ENCODE measurements at regions not wholly inside any gene's neighbourhood (a gene's known extent, or its start where the extent isn't known, plus 50 kb on each side); places are given as distances from the start of the nearest gene placed in this dataset.

DNA sequence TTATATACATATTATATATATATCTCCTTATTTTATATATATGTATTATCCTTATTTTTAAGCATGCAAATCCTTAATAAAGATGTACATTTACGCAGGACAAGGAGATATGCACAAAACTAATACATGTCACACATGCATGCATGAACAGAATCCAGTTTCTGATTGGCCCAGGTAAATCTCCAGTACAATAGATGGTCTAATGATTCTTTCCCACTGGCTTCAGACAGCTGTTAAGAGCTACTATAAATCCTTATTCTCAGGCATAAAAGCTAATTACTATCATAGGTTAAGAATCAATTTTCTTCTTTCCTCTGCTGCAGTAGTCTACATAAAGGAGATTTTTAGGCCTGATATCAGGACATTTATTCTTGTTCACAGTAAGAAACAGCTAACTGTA, 689.8 kb downstream of the KCTD8 start:
- Histone ChIP-seq H3K27ac (ENCODE audit: control insufficient read depth, insufficient read depth) (no peak overlapping the region), H2AFZ (ENCODE audit: control insufficient read depth, low read depth, low read length) (no peak overlapping the region), H3K9me3 (replicated peaks; ENCODE audit: control insufficient read depth, insufficient read depth, low read length) (no peaks in the 10 kb centered on the region), H4K20me1 (ENCODE audit: control insufficient read depth, insufficient read depth) (no peaks in the 10 kb centered on the region), H3K79me2 (ENCODE audit: control insufficient read depth, insufficient read depth, low read length) (no peaks in the 10 kb centered on the region; the same call in 1 of the 2 replicates), H3K9ac (ENCODE audit: control insufficient read depth, insufficient read depth, low read length) (no peak overlapping the region), H3K4me3 (no peak overlapping the region), H3K36me3 (ENCODE audit: control insufficient read depth in 2 of 2, insufficient read depth in 2 of 2, low read length in 1 of 2) (no peaks in the 10 kb centered on the region), H3K27me3 (replicated peaks in 1 of 2; ENCODE audit: control insufficient read depth in 2 of 2, insufficient read depth in 2 of 2, low read length in 1 of 2) (no peaks in the 10 kb centered on the region), H3K4me1 (ENCODE audit: control insufficient read depth, insufficient read depth, low read length) (no peaks in the 10 kb centered on the region), H3K4me2 (ENCODE audit: control insufficient read depth, insufficient read depth) (no peak overlapping the region)
- intact Hi-C loops (cut with micrococcal nuclease; ENCODE audit: unreplicated experiment), result no loop called here
- in situ Hi-C loops (cut with MboI), result no loop called here
- no peak for DNase-seq (ENCODE audit: low read depth, low spot score)
- no peak for TF ChIP-seq ASH2L (IDR thresholded peaks at IDR 0.05; ENCODE audit: borderline replicate concordance, low read depth)
- TF ChIP-seq CEBPB (IDR thresholded peaks at IDR 0.05; ENCODE audit: borderline replicate concordance in 1 of 2, low read depth in 2 of 2, low read length in 2 of 2), result no peak
- no peak for TF ChIP-seq BCL11A (IDR thresholded peaks at IDR 0.05; ENCODE audit: low read depth, low read length)
- WGBS (ENCODE audit: insufficient coverage, insufficient replicate concordance, low lambda C conversion rate, missing lambda C conversion rate), result 100% methylated on average over 1 of the region's 1 CpG
- FAIRE-seq, result no peak
- no peak for ATAC-seq
- BruUV-seq (replicated peaks), result no TSS peak
- POLR2A ChIA-PET, result no interaction called here
- CTCF ChIA-PET, result no interaction called here
- RAD21 ChIA-PET (ENCODE audit: unreplicated experiment), result no interaction called here
- SMC1A ChIA-PET (ENCODE audit: uncharacterized antibody, unreplicated experiment), result no interaction called here

DNA sequence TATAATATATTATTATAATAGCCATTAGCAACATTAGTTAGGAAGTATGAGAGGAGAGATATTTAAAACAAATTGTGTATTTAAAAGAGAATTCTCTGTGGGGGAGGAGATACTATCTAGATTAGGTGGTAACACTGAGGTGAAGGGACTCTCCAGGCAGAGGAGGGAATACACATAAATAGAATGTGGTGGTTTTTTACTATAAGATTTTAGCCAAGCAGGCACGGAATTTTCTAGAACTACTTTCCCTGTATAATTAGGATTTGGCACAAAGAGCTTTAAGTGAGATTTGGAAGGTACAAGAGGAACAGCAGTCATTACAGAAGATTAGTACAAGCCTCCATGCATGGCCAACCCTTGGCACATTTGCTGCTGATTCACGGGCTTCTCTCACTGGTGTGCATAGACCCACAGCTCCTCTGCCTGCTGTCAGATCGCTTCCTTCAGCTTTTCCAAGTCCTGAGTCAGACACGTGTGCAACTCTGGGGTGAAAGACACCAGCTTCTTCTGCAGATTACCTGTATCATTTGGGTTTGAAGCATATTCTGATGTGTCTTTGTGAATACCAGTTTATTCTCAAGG, 685.5 kb downstream of the KCTD8 start:
- DNase-seq (ENCODE audit: low read depth, low spot score), result peak; percentile 39
- BruUV-seq (replicated peaks), result no TSS peak
- 0% methylated on average over 4 of the region's 4 CpGs for WGBS (ENCODE audit: insufficient coverage, insufficient replicate concordance, low lambda C conversion rate, missing lambda C conversion rate)
- CTCF ChIA-PET, result no interaction called here
- peak overlapping the region; percentile 51; the same call in 1 of the 2 replicates for H3K27ac ChIP-seq (ENCODE audit: control insufficient read depth, insufficient read depth)
- no peaks in the 10 kb centered on the region for H3K9me3 ChIP-seq (replicated peaks; ENCODE audit: control insufficient read depth, insufficient read depth, low read length)
- peak; percentile 79 for ATAC-seq
- intact Hi-C loops (cut with micrococcal nuclease; ENCODE audit: unreplicated experiment), result no loop called here
- no peaks in the 10 kb centered on the region for H3K27me3 ChIP-seq (replicated peaks in 1 of 2; ENCODE audit: control insufficient read depth in 2 of 2, insufficient read depth in 2 of 2, low read length in 1 of 2)
- H3K4me3 ChIP-seq, result peak overlapping the region; percentile 49; the same call in 1 of the 2 replicates
- 0 out of 2 replicates have a peak overlapping the region, but pooled peaks have one; percentile 31 for H3K4me2 ChIP-seq (ENCODE audit: control insufficient read depth, insufficient read depth)
- H2AFZ ChIP-seq (ENCODE audit: control insufficient read depth, low read depth, low read length), result peak overlapping the region; percentile 53
- RAD21 ChIA-PET (ENCODE audit: unreplicated experiment), result interaction anchor here (0.6 kb wide), 1 partner anchor 200 kb away, joined by 3 read pairs; no protein-coding TSS in a partner anchor
- H3K79me2 ChIP-seq (ENCODE audit: control insufficient read depth, insufficient read depth, low read length), result no peaks in the 10 kb centered on the region; the same call in 1 of the 2 replicates
- SMC1A ChIA-PET (ENCODE audit: uncharacterized antibody, unreplicated experiment), result interaction anchor here (0.6 to 1.2 kb wide), 5 partner anchors 9 to 1246 kb away, joined by 3 to 4 read pairs (median 3); no protein-coding TSS in a partner anchor
- H4K20me1 ChIP-seq (ENCODE audit: control insufficient read depth, insufficient read depth), result no peaks in the 10 kb centered on the region
- POLR2A ChIA-PET, result interaction anchor here (0.7 to 1.0 kb wide), 3 partner anchors 10 to 870 kb away, joined by 3 to 4 read pairs (median 3); no protein-coding TSS in a partner anchor
- H3K36me3 ChIP-seq (ENCODE audit: control insufficient read depth in 2 of 2, insufficient read depth in 2 of 2, low read length in 1 of 2), result no peaks in the 10 kb centered on the region
- H3K4me1 ChIP-seq (ENCODE audit: control insufficient read depth, insufficient read depth, low read length), result no peaks in the 10 kb centered on the region
- peak overlapping the region; percentile 21; the same call in 1 of the 2 replicates for H3K9ac ChIP-seq (ENCODE audit: control insufficient read depth, insufficient read depth, low read length)
- in situ Hi-C loops (cut with MboI), result no loop called here
- FAIRE-seq, result peak; percentile 7
- TF ChIP-seq, protein P1, sequence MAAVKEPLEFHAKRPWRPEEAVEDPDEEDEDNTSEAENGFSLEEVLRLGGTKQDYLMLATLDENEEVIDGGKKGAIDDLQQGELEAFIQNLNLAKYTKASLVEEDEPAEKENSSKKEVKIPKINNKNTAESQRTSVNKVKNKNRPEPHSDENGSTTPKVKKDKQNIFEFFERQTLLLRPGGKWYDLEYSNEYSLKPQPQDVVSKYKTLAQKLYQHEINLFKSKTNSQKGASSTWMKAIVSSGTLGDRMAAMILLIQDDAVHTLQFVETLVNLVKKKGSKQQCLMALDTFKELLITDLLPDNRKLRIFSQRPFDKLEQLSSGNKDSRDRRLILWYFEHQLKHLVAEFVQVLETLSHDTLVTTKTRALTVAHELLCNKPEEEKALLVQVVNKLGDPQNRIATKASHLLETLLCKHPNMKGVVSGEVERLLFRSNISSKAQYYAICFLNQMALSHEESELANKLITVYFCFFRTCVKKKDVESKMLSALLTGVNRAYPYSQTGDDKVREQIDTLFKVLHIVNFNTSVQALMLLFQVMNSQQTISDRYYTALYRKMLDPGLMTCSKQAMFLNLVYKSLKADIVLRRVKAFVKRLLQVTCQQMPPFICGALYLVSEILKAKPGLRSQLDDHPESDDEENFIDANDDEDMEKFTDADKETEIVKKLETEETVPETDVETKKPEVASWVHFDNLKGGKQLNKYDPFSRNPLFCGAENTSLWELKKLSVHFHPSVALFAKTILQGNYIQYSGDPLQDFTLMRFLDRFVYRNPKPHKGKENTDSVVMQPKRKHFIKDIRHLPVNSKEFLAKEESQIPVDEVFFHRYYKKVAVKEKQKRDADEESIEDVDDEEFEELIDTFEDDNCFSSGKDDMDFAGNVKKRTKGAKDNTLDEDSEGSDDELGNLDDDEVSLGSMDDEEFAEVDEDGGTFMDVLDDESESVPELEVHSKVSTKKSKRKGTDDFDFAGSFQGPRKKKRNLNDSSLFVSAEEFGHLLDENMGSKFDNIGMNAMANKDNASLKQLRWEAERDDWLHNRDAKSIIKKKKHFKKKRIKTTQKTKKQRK (IDR thresholded peaks at IDR 0.05; ENCODE audit: low read depth, low read length), result no peak
- TF ChIP-seq NR2C2 (IDR thresholded peaks at IDR 0.05; ENCODE audit: borderline replicate concordance, control insufficient read depth, insufficient read length, low read depth) (no peak), FOS (IDR thresholded peaks at IDR 0.05; ENCODE audit: borderline replicate concordance, extremely low read depth, insufficient read length) (no peak), FOXK2 (IDR thresholded peaks at IDR 0.05) (no peak)
- TF ChIP-seq, protein P2, sequence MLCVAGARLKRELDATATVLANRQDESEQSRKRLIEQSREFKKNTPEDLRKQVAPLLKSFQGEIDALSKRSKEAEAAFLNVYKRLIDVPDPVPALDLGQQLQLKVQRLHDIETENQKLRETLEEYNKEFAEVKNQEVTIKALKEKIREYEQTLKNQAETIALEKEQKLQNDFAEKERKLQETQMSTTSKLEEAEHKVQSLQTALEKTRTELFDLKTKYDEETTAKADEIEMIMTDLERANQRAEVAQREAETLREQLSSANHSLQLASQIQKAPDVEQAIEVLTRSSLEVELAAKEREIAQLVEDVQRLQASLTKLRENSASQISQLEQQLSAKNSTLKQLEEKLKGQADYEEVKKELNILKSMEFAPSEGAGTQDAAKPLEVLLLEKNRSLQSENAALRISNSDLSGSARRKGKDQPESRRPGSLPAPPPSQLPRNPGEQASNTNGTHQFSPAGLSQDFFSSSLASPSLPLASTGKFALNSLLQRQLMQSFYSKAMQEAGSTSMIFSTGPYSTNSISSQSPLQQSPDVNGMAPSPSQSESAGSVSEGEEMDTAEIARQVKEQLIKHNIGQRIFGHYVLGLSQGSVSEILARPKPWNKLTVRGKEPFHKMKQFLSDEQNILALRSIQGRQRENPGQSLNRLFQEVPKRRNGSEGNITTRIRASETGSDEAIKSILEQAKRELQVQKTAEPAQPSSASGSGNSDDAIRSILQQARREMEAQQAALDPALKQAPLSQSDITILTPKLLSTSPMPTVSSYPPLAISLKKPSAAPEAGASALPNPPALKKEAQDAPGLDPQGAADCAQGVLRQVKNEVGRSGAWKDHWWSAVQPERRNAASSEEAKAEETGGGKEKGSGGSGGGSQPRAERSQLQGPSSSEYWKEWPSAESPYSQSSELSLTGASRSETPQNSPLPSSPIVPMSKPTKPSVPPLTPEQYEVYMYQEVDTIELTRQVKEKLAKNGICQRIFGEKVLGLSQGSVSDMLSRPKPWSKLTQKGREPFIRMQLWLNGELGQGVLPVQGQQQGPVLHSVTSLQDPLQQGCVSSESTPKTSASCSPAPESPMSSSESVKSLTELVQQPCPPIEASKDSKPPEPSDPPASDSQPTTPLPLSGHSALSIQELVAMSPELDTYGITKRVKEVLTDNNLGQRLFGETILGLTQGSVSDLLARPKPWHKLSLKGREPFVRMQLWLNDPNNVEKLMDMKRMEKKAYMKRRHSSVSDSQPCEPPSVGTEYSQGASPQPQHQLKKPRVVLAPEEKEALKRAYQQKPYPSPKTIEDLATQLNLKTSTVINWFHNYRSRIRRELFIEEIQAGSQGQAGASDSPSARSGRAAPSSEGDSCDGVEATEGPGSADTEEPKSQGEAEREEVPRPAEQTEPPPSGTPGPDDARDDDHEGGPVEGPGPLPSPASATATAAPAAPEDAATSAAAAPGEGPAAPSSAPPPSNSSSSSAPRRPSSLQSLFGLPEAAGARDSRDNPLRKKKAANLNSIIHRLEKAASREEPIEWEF (IDR thresholded peaks at IDR 0.05; ENCODE audit: insufficient replicate concordance, low read depth, low read length), result no peak

All from GM12878 (cell line).